Heart right ventricle (tissue), 16 donors: ENCODE measurements at regions not wholly inside any gene's neighbourhood (a gene's known extent, or its start where the extent isn't known, plus 50 kb on each side); places are given as distances from the start of the nearest gene placed in this dataset.
A peak's percentile ranks its signal among the peaks of the same experiment; 100 is the strongest.

ENCODE experiments used
- ATAC-seq, 8 donors: fragments of 200-7000 bp; cut with Tn5 transposase; one replicate each; pipeline ENCODE4 v1.9.1; 2020; ENCODE audit warnings: mild to moderate bottlenecking in 8 of 8, moderate library complexity in 8 of 8, moderate number of reproducible peaks in 1 of 8
- DNase-seq, 2 donors: peaks; one replicate each; pipeline ENCODE4 v3.0.0-alpha.2; 2020
- H3K27ac ChIP-seq, 10 donors: fragments of 200-600 bp; sonication (generic) in 2 of 10; one replicate each; pipeline versions ENCODE4 v1.5.0 to v1.8.0; 2020 to 2022; ENCODE audit warnings: mild to moderate bottlenecking in 3 of 10
- H3K27me3 ChIP-seq, 7 donors: fragments of 200-600 bp; one replicate each; pipeline ENCODE4 v1.8.0; 2021 to 2022; ENCODE audit warnings: mild to moderate bottlenecking in 2 of 7
- H3K36me3 ChIP-seq, 9 donors: fragments of 200-600 bp; sonication (generic) in 1 of 9; one replicate each; pipeline versions ENCODE4 v1.5.0 to v1.8.0; 2020 to 2022; ENCODE audit warnings: mild to moderate bottlenecking in 2 of 9
- H3K4me1 ChIP-seq, 9 donors: fragments of 200-600 bp; sonication (generic) in 1 of 9; one replicate each; pipeline versions ENCODE4 v1.5.0 to v1.8.0; 2020 to 2022; ENCODE audit warnings: mild to moderate bottlenecking in 4 of 9
- H3K4me3 ChIP-seq, 10 donors: fragments of 200-600 bp; sonication (generic) in 2 of 10; one replicate each; pipeline versions ENCODE4 v1.5.0 to v1.8.0; 2020 to 2022; ENCODE audit warnings: mild to moderate bottlenecking in 7 of 10, moderate library complexity in 2 of 10
- H3K9me3 ChIP-seq, 11 donors: fragments of 200-600 bp in 10 of 11; sonication (generic) in 2 of 11; one replicate each; pipeline versions ENCODE4 v1.5.0 to v1.8.0; 2013 to 2022; ENCODE audit warnings: mild to moderate bottlenecking in 2 of 11, control low read depth in 1 of 11, moderate library complexity in 1 of 11
- CTCF ChIP-seq, 9 donors: fragments of 200-600 bp; sonication (generic) in 2 of 9; IDR thresholded peaks; one replicate each; pipeline versions ENCODE4 v1.5.0 to v1.8.0; 2021 to 2022; ENCODE audit warnings: antibody characterized with exemption in 9 of 9, mild to moderate bottlenecking in 5 of 9, moderate library complexity in 1 of 9
- WGBS, 2 donors: extraction: QIAGEN DNeasy Blood & Tissue Kit; methylation state at CpG; one replicate each; pipeline ENCODE4 v1.1.7; 2013; ENCODE audit warnings: inconsistent platforms in 1 of 2; 5-methylcytosine and 5-hydroxymethylcytosine counted together
- intact Hi-C, 10 donors: fragments of 100-400 bp; cut with DNase I; formaldehyde crosslinking; loops; one replicate each; pipeline versions ENCODE4 v1.11.1 to v1.14.2; 2022
- donor health status: Arrhythmogenic right ventricular cardiomyopathy.
- donor health status: ischemic (EF 13 %, LVEDD 7.1; RV severe dilation, severe dysfunction).
- donor health status: healthy with polysubstance abuse.
- donor health status: DM: no; HTN: yes; CAD: no.
- donor health status: DM: no; HTN: no; CAD: no.
- donor health status: ischemic (EF 25% LVEDD 6.9; RV normal size, moderate dysfunction).
- donor health status: ischemic (EF 25% LVEDD 5.7; RV mildly dilated, moderate dysfunction).
- donor health status: healthy.
- donor health status: DM: yes; HTN: yes; CAD: no.
- donor health status: Ischemic cardiomyopathy.
- donor health status: ischemic (EF 35%, LVEDD 5.7; RV mildly dilated, moderate dysfunction).
- donor health status: nonischemic (EF 11% LVEDD 7.7; RV severe dilation, severe dysfunction).
- donor health status: DM: yes; HTN: yes; CAD: no.
- donor health status: PGD.
- donor health status: ischemic (EF 29% LVEDD 5.4; RV normal size, mild dysfunction).
- donor health status: nonischemic (EF 23%, LVEDD 6.1; RV moderate dilation, normal function).

DNA sequence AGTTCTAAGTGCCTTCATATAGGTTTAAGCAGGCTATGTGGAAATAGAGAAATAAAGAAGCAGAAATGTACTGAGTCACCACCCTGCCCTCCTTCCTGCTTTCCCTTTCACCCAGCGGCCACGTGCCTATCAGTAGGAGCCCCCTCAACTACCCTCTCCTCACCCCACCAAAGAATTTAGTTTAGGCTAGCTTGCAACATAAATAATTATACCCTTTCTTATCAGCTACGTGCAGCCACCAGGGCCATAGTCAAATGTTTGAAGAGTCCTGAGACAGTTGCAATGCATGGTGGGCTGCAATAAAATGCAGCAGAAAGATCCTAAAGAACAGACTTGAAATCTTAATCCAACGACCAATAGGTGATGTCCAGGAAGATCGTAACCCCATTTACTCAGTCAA is 101.2 kb downstream of the RTP5 start:
- Histone ChIP-seq H3K4me1 (peaks cover 0 to 7% (median 0%) of the 10 kb centered on the region in 9 donors), H3K4me3 (no peak overlapping the region), H3K36me3 (no peaks in the 10 kb centered on the region), H3K27me3 (no peaks in the 10 kb centered on the region), H3K27ac (no peak overlapping the region), H3K9me3 (no peaks in the 10 kb centered on the region)
- no peak for DNase-seq
- no peak for TF ChIP-seq CTCF (IDR thresholded peaks at IDR 0.05)
- no peak for ATAC-seq
- intact Hi-C loops = no loop called here
- WGBS, 2 donors = 83 to 88% methylated on average over 5 of the region's 5 CpGs

GRCh38 chr2:241974096-241974495 is 104.6 kb downstream of the RTP5 start:
- no peaks in the 10 kb centered on the region for H3K4me1 ChIP-seq
- WGBS, 2 donors = 88 to 95% methylated on average over 15 of the region's 15 CpGs
- H3K4me3 ChIP-seq = no peak overlapping the region
- no peaks in the 10 kb centered on the region for H3K36me3 ChIP-seq
- DNase-seq (no peak), ATAC-seq (no peak)
- no peaks in the 10 kb centered on the region for H3K27me3 ChIP-seq
- peaks cover 0 to 9% (median 0%) of the 10 kb centered on the region in 11 donors for H3K9me3 ChIP-seq
- H3K27ac ChIP-seq = no peak overlapping the region
- TF ChIP-seq CTCF (IDR thresholded peaks at IDR 0.05) = no peak
- intact Hi-C loops = no loop called here

DNA sequence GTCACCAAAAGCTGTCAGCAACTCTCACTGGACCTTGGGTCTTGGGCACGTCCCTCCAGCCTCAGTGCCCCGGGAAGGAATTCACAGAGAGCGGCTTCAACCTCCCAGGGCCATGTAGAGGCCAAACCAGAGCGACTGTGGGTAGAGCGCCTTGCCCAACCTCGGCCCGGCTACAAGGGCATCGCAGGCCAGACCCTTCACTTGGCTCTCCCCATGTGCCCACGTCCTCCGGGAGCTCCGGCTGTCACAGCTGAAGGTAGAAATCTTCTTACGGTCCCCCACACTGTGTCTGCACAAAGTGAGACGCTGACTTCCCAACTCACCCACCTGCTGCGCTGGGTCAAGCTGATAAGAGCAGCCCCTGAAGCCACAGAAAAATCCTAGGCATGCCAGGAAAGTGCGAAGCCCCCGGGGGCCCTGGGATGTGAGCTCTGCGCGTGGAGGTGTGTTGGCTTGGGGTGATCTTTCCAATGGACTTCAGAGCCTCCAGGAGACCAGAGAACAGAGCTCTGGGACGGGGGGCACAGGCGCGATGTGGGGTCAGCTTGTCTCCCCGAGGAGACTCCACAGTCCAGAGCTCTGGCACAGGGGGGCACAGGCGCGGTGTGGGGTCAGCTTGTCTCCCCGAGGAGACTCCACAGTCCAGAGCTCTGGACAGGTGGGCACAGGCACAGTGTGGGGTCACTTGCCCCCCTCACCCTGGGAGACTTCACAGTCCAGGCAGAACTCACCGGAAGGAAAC is 105.5 kb downstream of the RTP5 start:
- Histone ChIP-seq H3K4me3 (no peak overlapping the region), H3K9me3 (peaks cover 0 to 9% (median 0%) of the 10 kb centered on the region in 11 donors), H3K27ac (no peak overlapping the region), H3K4me1 (no peaks in the 10 kb centered on the region), H3K36me3 (no peaks in the 10 kb centered on the region), H3K27me3 (no peaks in the 10 kb centered on the region)
- 83 to 84% methylated on average over 26 of the region's 26 CpGs for WGBS, 2 donors
- TF ChIP-seq CTCF (IDR thresholded peaks at IDR 0.05) = no peak
- intact Hi-C loops = no loop called here
- ATAC-seq (peak in 1 of 8 donors; percentile 30), DNase-seq (no peak)

- Histone ChIP-seq H3K4me3 (no peak overlapping the region), H3K27ac (no peak overlapping the region), H3K9me3 (peaks cover 0 to 9% (median 0%) of the 10 kb centered on the region in 11 donors), H3K4me1 (no peaks in the 10 kb centered on the region), H3K36me3 (no peaks in the 10 kb centered on the region), H3K27me3 (no peaks in the 10 kb centered on the region)
- intact Hi-C loops = no loop called here
- 71 to 82% methylated on average over 9 of the region's 9 CpGs for WGBS, 2 donors
- DNase-seq (no peak), ATAC-seq (no peak)
- TF ChIP-seq CTCF (IDR thresholded peaks at IDR 0.05) = no peak
Measured at GRCh38 chr2:241975593-241976284, 106.2 kb downstream of the RTP5 start.
